ENCODE measurements at regions not wholly inside any gene's neighbourhood (a gene's known extent, or its start where the extent isn't known, plus 50 kb on each side); places are given as distances from the start of the nearest gene placed in this dataset.

DNA sequence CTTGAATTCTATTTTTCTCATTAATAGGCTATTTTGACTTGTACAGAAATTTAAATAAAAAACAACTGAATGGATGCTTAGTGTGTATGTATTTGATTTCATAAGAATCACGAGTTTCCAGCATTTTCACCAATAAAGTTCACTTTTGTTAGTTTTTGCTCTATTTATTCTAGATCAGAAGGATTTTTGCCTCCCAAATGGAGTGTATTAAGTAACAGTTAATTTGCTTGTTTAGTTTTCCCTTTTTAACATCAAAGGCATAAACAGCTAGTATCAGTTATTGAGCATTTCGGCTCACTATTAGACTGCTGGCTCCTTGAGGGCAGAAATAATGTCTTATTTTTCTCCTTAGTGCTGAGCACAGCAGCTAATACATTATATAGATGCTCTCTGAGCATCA, 414.1 kb downstream of the FGF9 start:
- H2AFZ ChIP-seq (ENCODE audit: low read depth, low read length): no peak overlapping the region
- H3K27ac ChIP-seq (ENCODE audit: extremely low read depth, low read depth, low read length): no peak overlapping the region
- no peak for TF ChIP-seq ILK (tag; IDR thresholded peaks at IDR 0.05; ENCODE audit: borderline replicate concordance, low read depth)
- no peak for TF ChIP-seq EP400 (IDR thresholded peaks at IDR 0.05)
- no peak for TF ChIP-seq DMBX1 (CRISPR knock-in tag; IDR thresholded peaks at IDR 0.05; ENCODE audit: borderline replicate concordance)
- no peak for TF ChIP-seq ZNF780A (CRISPR knock-in tag; IDR thresholded peaks at IDR 0.05)
- TF ChIP-seq TRIM24 (IDR thresholded peaks at IDR 0.05): no peak
- no peak for TF ChIP-seq JUN (IDR thresholded peaks at IDR 0.05; ENCODE audit: borderline replicate concordance, low read depth, low read length)
- no peak for TF ChIP-seq JUN (CRISPR knock-in tag; IDR thresholded peaks at IDR 0.05; ENCODE audit: borderline replicate concordance)
- TF ChIP-seq NFIX (CRISPR knock-in tag; IDR thresholded peaks at IDR 0.05; ENCODE audit: low read depth): no peak
- TF ChIP-seq GABPB1 (CRISPR knock-in tag; IDR thresholded peaks at IDR 0.05): no peak
- TF ChIP-seq POLR2B (IDR thresholded peaks at IDR 0.05; ENCODE audit: low read depth, partially characterized antibody): no peak
- no peak for TF ChIP-seq ZNF407 (IDR thresholded peaks at IDR 0.05; ENCODE audit: low read depth)
- TF ChIP-seq, protein P1, sequence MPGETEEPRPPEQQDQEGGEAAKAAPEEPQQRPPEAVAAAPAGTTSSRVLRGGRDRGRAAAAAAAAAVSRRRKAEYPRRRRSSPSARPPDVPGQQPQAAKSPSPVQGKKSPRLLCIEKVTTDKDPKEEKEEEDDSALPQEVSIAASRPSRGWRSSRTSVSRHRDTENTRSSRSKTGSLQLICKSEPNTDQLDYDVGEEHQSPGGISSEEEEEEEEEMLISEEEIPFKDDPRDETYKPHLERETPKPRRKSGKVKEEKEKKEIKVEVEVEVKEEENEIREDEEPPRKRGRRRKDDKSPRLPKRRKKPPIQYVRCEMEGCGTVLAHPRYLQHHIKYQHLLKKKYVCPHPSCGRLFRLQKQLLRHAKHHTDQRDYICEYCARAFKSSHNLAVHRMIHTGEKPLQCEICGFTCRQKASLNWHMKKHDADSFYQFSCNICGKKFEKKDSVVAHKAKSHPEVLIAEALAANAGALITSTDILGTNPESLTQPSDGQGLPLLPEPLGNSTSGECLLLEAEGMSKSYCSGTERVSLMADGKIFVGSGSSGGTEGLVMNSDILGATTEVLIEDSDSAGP (CRISPR knock-in tag; IDR thresholded peaks at IDR 0.05): no peak
- H3K79me2 ChIP-seq (ENCODE audit: control insufficient read depth, insufficient read depth, low read length): no peaks in the 10 kb centered on the region
- H3K4me2 ChIP-seq (ENCODE audit: insufficient read depth, low read length): no peak overlapping the region
- H3K9ac ChIP-seq (ENCODE audit: insufficient read depth in 1 of 2, low read depth in 2 of 2, low read length in 2 of 2): no peak overlapping the region
- no peaks in the 10 kb centered on the region for H3K9me3 ChIP-seq (replicated peaks; ENCODE audit: control insufficient read depth, insufficient read depth, low read depth, low read length)
- WGBS (ENCODE audit: insufficient coverage, low coverage, missing lambda C conversion rate): 0% methylated on average over 2 of the region's 2 CpGs
- no peak for DNase-seq (ENCODE audit: extremely low read depth in 1 of 4, low spot score in 3 of 4)
- ATAC-seq: no peak
- in situ Hi-C loops (cut with MboI): no loop called here
- intact Hi-C loops (cut with micrococcal nuclease): no loop called here
- no peak overlapping the region for H3K4me3 ChIP-seq
- H4K20me1 ChIP-seq (replicated peaks; ENCODE audit: control insufficient read depth, insufficient read depth, low read length): no peaks in the 10 kb centered on the region
- no peaks in the 10 kb centered on the region for H3K36me3 ChIP-seq (ENCODE audit: control insufficient read depth, insufficient read depth, low read length)
- FAIRE-seq: no peak
- H3K4me1 ChIP-seq (replicated peaks in 1 of 2; ENCODE audit: control insufficient read depth in 2 of 2, insufficient read depth in 2 of 2, low read length in 2 of 2): no peaks in the 10 kb centered on the region
- no TSS peak for BruUV-seq (replicated peaks)
- peaks cover 0 to 5% of the 10 kb centered on the region in 2 experiments; a peak in 1 of 5 replicates for H3K27me3 ChIP-seq (ENCODE audit: control insufficient read depth in 2 of 2, insufficient read depth in 2 of 2, low read length in 2 of 2)
- no peaks in the 10 kb centered on the region for H3K9me1 ChIP-seq (ENCODE audit: control insufficient read depth, insufficient read depth, low read length)
- ChIA-PET POLR2A (interaction anchor here (0.8 kb wide), 1 partner anchor 16 kb away, joined by 4 read pairs; no protein-coding TSS in a partner anchor), CTCF (ENCODE audit: low intra/inter-chr PET ratio) (no interaction called here)
